DMS114 treated with DMSO at 0.1 percent for 48 hours (cell line): ENCODE measurements at regions not wholly inside any gene's neighbourhood (a gene's known extent, or its start where the extent isn't known, plus 50 kb on each side); places are given as distances from the start of the nearest gene placed in this dataset.
"Not testable (repeated sequence)": the region's sequence is repeated elsewhere in the genome, so short reads cannot be mapped to it uniquely, and the experiment has no call there.

Source experiments
- DNase-seq: peaks from one replicate; lab custom pipeline; 2025; ENCODE audit not compliant: unreplicated experiment; lab: John Stamatoyannopoulos, UW

DNA sequence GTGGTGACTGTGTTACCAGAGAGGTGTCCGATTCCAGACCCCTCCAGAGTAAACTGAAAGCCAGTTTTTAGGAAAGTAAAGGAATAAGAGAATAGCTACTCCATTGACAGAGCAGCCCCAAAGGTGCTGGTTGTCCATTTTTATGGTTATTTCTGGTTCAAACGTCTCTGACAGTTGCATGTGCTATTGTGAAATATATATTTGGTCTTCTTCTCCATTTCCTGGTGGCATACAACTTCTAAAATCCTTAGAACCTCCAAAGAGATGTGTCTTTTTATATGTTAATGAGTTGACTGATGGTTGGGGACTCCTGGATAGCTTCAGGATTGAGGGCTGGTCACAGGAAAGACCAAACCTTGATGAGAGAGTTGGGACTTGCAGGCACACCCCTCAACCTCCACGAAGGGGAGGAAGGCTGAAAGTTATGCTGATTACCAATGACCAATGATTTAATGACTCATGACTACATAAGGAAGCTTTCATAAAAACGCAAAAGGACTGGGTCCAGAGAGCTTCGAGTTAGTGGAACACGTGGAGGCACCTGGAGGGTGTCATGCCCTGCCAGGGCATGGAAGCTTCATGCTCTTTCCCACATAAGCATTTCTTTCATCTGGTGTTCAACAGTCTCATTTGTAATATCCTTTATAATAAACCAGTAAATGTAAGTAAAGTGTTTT lies 100.7 kb downstream of the SLC16A1 start:
- DNase-seq = no peak

DNA sequence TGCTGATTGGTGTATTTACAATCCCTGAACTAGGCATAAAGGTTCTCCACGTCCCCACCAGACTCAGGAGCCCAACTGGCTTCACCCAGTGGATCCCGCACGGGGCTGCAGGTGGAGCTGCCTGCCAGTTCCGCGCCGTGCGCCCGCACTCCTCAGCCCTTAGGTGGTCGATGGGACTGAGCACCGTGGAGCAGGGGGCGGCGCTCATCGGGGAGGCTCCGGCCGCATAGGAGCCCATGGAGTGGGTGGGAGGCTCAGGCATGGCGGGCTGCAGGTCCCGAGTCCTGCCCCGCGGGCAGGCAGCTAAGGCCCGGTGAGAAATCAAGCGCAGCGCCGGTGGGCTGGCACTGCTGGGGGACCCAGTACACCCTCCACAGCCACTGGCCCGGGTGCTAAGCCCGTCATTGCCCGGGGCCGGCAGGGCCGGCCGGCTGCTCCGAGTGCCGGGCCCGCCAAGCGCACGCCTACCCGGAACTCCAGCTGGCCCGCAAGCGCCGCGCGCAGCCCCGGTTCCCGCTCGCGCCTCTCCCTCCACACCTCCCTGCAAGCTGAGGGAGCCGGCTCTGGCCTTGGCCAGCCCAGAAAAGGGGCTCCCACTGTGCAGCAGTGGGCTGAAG lies 101.5 kb downstream of the SLC16A1 start:
- DNase-seq = not testable (repeated sequence)

DNA sequence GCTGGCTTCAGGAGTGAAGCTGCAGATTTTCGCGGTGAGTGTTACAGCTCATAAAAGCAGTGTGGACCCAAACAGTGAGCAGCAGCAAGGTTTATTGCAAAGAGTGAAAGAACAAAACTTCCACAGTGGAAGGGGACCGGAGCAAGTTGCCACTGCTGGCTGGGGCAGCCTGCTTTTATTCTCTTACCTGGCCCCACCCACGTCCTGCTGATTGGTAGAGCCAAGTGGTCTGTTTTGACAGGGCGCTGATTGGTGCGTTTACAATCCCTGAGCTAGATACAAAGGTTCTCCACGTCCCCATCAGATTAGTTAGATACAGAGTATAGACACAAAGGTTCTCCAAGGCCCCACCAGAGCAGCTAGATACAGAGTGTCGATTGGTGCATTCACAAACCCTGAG lies 102.1 kb downstream of the SLC16A1 start:
- DNase-seq = not testable (repeated sequence)

DNA sequence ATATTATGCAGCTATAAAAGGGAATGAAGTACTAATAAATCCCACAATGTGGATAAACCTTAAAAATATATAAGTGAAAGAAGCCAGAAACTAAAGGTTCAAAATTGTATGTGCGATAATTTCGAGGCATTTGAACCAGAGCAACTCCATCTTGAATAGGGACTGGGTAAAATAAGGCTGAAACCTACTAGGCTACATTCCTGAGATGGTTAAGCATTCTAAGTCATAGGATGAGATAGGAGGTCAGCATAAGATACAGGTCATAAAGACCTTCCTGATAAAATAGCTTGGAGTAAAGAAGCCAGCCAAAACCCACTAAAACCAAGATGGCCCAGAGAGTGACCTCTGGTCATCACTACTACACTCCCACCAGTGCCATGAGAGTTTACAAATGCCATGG lies 103.1 kb downstream of the SLC16A1 start:
- DNase-seq = no peak

DNA sequence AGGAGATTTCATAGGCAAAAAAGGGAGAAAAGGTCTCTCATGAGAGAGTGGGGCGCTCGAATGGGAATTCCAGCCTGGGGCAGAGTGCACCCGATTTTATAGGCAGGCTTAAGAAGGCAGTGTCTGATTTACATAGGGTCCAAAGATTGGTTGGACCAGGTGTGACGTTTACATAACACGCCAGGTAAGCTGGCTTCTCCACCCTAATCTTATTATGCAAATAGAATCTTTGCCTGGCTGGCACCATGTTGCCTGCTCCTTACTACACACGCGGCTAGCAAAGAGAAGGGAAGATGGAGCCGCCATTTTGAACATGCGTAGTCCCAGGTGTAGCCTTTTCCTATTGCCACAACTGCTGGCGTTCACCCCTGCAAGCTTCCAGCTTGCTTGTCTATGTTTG lies 103.7 kb downstream of the SLC16A1 start:
- DNase-seq = no peak

DNA sequence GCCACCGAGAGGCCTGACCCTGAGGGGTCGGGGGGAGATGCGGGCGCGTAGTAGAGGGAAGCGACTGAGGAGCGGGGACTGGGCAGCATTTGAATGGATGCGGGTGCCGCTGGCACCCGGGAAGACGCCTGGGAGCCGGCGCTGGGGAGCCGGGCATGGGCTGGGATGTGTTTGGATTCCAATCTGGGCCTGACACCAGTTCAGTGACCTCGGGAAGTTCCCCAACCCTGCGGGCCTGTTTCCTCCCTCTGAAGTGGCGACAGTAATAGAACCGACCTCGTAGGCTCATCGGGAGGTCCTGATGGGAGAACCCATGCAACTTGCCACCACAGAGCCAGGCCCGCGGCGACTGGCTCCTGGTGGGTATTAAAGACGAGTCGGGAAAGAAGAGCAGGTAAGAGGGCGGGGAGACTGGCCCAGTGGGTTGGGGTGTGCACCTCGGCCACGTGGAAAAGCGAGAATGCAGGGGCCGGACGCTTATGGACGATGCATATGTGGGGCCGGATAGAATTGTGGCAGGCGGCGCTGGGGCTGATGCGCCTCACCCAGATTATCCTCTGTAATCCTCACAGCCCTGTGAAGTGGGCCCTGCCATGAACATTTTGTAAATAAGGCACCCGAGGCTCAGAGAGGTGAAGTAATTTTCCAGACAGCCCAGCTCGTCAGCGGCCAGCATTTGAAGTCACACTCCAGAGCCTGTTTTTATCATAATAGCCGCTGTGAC lies 105.8 kb downstream of the SLC16A1 start:
- DNase-seq = no peak

DNA sequence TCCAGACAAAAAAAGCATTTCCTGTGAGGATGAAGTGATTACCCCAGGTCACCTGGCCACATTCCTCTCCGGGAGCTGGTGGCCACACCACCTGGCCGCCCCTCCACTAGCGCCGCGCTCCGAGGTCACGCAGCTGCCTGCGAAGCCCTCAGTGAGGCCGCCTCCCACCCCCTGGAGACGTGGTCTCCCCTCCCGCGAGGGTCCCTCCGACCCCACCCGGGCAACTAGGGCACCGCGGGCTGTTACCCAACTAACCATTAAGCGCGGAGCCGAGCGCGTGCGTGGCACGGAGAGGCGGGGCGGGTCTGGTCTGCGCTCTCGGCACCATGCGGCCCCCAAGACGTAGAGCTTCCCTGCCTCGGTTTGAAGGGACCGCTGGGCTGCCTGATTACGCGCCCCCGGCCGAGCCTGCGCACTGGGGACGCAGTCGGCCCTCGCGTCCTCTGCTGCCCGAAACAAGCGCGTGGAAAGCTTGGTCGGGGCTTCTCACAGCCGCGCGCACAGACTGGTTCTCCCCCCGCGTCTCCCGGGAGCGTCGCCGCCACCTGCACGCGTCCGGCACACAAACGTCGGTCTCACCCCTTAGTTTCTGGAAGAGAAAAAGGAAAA lies 106.5 kb downstream of the SLC16A1 start:
- no peak for DNase-seq

DNA sequence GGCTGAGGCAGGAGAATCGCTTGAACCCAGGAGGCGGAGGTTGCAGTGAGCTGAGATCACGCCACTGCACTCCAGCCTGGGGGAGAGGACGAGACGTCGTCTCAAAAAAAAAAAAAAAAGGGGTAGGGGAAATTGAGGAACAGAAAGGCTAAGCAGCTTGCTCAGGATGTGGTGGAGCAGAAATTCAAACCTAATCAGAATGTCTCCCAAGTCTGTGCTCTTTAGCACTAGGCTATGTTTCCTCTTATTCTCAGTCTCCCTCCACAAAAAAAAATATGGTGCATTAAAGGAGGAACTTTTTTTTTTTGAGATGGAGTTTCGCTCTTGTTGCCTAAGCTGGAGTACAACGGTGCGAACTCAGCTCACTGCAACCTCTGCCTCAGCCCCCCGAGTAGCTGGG lies 114.2 kb downstream of the SLC16A1 start:
- DNase-seq = no peak

DNA sequence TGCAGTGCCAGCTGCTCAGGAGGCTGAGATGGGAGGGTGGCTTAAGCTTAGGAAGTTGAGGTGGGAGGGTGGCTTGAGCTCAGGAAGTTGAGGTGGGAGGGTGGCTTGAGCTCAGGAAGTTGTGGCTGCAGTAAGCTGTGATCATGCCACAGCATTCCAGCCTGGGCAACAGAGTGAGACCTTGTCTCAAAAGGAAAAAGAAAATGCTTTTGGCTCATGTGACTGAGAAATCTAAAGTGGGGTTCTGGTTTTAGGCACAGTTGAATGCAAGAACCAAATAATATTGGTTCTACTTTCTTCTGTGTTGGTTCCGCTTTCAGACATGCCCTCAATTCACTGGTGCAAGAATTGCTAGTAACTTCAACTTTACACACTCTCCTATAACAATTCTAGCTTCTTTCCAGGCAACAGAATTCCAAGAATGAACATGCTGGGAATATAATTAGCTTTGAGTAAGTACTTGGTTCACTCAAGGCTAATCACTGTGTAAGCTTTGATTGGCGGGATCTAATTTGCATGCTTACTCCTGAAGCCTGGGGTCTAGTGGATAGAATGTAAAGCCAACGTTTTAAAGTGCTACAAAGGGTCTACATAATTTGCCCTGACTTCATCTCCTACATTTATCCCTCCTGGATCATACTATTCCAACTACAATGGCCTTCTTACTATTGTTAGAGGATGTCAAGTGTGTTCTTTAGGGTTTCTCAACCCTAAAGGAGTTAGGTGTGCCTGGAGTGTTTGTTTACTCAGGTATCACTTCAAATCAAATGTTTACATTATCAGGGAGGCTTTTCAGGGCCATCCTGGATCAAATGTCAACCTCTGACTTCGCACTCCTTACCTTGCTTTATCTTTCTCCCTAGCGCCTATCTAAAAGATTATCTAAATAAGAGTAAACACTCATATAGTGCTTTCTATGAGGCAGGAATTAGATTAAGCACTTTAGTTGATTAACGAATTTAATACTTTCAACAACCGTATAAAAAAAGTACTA lies 115.1 kb downstream of the SLC16A1 start:
- DNase-seq = no peak

DNA sequence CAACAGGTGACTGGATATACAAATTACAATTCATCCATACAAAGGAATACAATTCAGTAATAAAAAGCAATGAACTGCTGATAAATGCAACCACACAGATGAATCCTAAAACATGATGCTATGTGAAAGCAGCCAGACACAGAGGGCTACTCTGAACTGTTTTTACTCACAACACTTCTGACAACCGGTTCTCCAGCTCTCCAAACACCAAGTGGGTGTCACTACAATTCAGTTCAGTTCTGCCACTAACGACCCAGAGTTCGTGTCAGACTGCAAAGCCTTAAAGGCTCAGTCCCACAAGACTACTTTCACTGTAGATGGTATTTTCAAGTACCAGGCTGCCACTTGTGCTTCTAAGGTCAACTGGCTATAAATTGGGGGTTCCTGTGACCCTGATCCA lies 119.4 kb downstream of the SLC16A1 start:
- no peak for DNase-seq

DNA sequence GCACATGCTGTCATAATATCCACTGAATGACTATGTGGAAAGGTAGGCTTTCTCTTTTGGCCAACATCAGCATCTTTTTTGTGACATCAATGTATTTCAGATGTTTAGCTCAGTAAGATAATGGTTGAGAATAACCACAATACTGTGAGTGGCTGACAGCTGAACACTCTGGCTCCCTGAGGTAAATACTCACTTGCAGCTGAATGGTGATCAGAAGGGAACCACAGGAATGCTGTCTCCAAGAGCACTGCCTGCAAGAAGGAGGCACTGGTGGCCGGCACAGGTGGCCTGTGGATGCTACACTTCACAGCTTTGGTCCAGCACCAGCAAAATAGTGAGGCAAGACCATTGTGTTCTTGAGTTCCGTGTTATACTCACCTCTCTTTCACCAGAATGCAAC lies 118.7 kb upstream of the PPM1J start:
- no peak for DNase-seq

DNA sequence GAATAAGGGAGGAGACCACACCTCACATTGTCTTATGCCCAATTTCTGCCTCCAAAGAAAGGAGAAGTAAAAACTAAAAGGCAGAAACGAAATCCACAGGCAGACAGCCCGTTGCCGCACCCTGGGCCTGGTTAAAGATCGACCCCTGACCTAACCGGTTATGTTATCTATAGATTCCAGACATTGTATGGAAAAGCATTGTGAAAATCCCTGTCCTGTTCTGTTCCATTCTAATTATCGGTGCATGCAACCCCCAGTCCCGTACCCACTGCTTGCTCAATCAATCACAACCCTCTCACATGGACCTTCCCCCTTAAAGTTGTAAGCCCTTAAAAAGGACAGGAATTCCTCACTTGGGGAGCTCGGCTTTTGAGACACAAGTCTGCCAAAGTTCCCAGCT lies 117.1 kb upstream of the PPM1J start:
- DNase-seq = not testable (repeated sequence)

DNA sequence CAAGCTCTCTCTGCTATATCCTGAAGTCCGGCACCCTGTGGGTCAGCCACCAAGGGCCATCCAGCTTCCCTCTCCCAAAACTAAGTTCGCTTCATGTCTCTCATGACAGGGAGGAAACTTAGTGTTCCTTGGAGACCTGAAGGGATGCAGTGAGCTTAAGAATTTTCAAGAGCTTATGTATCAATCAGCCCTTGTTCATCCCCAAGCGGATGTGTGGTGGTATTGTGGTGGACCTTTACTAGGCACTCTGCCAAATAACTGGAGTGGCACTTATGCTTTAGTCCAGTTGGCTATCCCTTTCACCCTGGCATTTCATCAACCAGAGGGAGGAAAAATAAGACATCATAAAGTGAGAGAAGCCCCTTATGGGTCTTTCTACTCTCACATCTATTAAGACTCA lies 114.6 kb upstream of the PPM1J start:
- DNase-seq = not testable (repeated sequence)

DNA sequence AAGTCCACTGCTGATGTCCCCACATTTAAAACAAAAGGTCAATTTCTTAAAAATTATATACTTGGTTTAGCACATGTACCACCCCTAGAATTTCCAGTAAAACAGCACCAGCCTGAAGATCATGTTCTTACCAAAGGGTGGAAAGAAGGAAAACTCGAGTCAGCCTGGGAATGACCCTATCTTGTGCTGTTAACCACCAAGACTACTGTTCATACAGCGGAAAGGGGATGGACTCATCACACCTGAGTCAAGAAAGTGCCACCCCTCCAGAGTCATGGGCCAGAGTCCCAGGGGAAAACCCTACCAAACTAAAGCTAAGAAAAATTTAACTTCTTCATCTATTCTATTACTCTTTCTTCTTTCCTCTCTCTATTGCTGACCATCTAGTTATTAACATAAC lies 113.6 kb upstream of the PPM1J start:
- DNase-seq = no peak

DNA sequence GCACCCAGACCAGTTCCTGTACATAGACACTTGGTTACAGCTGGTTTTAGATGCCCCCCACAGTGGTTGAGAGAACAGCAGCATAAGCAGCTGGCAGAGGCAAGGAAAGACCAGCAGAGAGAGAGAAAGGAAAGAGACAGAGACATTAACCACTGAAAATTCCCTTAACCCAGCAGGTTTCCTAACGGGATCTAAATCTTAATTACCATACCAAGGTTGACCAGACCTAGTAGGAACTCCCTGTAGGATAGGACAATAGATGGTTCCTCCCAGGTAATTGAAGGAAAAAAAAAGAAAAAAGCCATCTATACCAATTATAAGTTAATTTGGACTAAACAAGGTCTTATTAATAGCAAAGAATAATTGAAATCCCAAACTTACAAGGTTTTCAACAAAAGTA lies 112.3 kb upstream of the PPM1J start:
- DNase-seq = not testable (repeated sequence)

DNA sequence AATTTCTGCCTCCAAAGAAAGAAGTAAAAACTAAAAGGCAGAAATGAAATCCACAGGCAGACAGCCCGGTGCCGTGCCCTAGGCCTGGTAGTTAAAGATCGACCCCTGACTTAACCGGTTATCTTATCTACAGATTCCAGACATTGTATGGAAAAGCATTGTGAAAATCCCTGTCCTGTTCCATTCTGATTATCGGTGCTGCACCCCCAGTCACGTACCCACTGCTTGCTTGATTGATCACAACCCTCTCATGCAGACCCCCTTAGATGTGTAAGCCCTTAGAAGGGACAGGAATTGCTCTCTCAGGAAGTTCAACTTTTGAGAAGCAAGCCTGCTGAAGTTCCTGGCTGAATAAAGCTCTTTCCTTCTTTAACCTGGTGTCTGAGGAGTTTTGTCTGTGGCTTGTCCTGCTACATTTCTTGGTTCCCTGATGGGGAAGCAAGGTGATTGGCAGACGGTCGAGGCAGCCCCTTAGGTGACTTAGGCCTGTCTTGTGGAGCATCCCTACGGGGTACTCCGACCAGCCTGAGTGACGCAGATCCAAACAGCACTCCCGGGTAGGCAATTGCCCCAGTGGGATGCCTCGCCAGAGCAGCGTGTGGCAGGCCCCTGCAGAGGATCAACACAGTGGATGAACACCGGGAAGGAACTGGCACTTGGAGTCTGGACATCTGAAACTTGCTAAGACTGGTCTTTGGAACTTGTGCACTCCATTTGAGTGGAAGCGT lies 111.2 kb upstream of the PPM1J start:
- DNase-seq = no peak

DNA sequence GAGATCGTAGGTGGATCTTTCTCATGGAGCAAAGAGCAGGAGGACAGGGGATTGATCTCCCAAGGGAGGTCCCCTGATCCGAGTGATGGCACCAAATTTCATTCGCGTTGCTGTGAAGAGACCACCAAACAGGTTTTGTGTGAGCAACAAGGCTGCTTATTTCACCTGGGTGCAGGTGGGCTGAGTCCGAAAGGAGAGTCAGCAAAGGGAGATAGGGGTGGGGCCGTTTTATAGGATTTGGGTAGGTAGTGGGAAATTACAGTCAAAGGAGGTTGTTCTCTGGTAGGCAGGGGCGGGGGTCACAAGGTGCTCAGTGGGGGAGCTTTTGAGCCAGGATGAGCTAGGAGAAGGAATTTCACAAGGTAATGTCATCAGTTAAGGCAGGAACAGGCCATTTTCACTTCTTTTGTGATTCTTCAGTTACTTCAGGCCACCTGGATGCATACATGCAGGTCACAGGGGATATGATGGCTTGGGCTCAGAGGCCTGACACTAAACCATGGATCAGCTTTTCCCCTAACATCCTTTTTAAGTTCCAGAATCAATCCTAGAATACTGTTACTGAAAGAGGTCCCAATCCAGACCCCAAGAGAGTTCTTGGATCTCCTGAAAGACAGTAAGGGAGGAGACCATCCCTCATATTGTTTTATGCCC lies 110.6 kb upstream of the PPM1J start:
- not testable (repeated sequence) for DNase-seq

DNA sequence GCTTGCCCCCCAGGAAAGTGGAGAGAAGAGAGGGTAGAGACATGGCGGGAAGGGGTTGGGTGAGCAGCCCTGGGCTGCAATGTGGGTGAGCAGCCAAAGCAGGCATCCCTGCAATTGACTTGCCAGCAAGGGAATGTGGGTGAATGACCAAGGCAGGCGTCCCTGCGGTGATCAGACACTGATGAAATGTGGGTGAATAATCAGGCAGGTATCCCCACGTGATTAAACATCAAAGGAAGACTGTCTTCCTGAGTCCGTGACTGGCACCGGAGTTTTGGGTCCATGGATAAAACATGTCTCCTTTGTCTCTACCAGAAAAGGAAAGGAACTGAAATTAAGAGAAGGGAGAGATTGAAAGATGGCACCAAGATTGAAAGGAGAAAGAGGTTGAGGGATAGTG lies 109.9 kb upstream of the PPM1J start:
- DNase-seq = not testable (repeated sequence)

DNA sequence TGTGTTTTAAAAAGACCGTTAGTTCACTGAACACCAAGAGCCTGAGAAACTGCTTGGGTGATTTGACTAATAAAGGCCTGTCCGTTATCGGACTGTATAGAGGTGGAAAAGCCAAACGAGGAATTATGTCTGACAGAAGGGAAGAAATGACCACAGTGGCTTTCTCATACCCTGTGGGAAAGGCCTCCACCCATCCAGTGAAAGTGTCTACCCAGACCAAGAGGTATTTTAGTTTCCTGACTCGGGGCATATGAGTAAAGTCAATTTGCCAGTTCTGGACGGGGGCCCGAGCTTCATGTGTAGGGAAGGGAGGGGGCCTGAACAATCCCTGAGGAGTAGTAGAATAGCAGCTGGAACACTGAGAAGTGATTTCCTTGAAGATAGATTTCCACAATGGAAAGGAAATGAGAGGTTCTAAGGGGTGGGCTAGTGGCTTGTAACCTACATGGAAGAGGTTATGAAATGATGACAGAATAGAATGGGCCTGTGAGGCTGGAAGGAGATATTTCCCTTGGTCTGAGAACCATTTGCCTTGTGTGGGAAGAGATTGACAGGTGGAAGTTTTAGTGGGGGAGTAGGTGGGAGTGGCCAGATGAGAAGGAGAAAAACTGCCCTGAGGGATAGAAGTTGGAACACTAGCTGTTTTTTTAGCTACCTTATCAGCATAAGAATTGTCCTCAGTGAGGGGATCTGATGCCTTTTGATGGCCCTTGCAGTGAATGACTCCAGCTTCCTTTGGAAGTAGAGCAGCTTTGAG lies 106.4 kb upstream of the PPM1J start:
- DNase-seq = not testable (repeated sequence)
